Ascending aorta (tissue), 2 donors: ENCODE measurements at regions not wholly inside any gene's neighbourhood (a gene's known extent, or its start where the extent isn't known, plus 50 kb on each side); places are given as distances from the start of the nearest gene placed in this dataset.

Source experiments
- DNase-seq, 2 donors: peaks; one replicate each; pipeline ENCODE4 v3.0.0-alpha.2; 2019; ENCODE audit warnings: low spot score in 2 of 2
- H3K27ac ChIP-seq, 2 donors: fragments of 200-600 bp; sonication (generic); one replicate each; pipeline ENCODE4 v1.5.1; 2016 to 2017; ENCODE audit warnings: mild to moderate bottlenecking in 1 of 2
- H3K27me3 ChIP-seq: fragments of 200-600 bp; sonication (generic); one replicate; pipeline ENCODE4 v1.5.1; 2017
- H3K36me3 ChIP-seq, 2 donors: fragments of 200-600 bp; sonication (generic); one replicate each; pipeline ENCODE4 v1.5.1; 2016
- H3K4me1 ChIP-seq, 2 donors: fragments of 200-600 bp; sonication (generic); one replicate each; pipeline ENCODE4 v1.5.1; 2016 to 2017; ENCODE audit warnings: mild to moderate bottlenecking in 1 of 2
- H3K4me3 ChIP-seq, 2 donors: fragments of 200-600 bp; sonication (generic); one replicate each; pipeline ENCODE4 v1.5.1; 2016 to 2017; ENCODE audit warnings: mild to moderate bottlenecking in 1 of 2
- H3K9me3 ChIP-seq, 2 donors: fragments of 200-600 bp; sonication (generic); one replicate each; pipeline ENCODE4 v1.5.1; 2016
- CTCF ChIP-seq, 3 experiments: fragments of 200-600 bp in 2 of 3; fragments of 450-650 bp in 1 of 3; sonication (generic) in 2 of 3; IDR thresholded peaks; one replicate each; pipeline ENCODE4 v1.5.1; 2016 to 2019; ENCODE audit warnings: antibody characterized with exemption in 3 of 3, mild to moderate bottlenecking in 1 of 3, moderate library complexity in 1 of 3
- intact Hi-C: fragments of 100-400 bp; cut with DNase I; formaldehyde crosslinking; loops from one replicate; pipeline ENCODE4 v1.15.1; 2023

- Histone ChIP-seq H3K27ac (no peak overlapping the region), H3K36me3 (no peaks in the 10 kb centered on the region), H3K9me3 (no peaks in the 10 kb centered on the region), H3K27me3 (no peaks in the 10 kb centered on the region), H3K4me1 (no peaks in the 10 kb centered on the region), H3K4me3 (no peak overlapping the region)
- intact Hi-C loops: no loop called here
- no peak for DNase-seq
- TF ChIP-seq CTCF (IDR thresholded peaks at IDR 0.05): no peak
These were observed 65.1 kb upstream of the FGF3 start for GRCh38 chr11:69884286-69884685.

- Histone ChIP-seq H3K4me1 (no peaks in the 10 kb centered on the region), H3K36me3 (no peaks in the 10 kb centered on the region), H3K9me3 (no peaks in the 10 kb centered on the region), H3K27me3 (no peaks in the 10 kb centered on the region), H3K4me3 (no peak overlapping the region), H3K27ac (no peak overlapping the region)
- no peak for DNase-seq
- intact Hi-C loops: loop anchor here (5.0 kb wide), 1 partner anchor 197 kb away; no protein-coding TSS in a partner anchor
- no peak for TF ChIP-seq CTCF (IDR thresholded peaks at IDR 0.05)
These were observed 65.5 kb upstream of the FGF3 start for GRCh38 chr11:69884751-69885150.

GRCh38 chr11:69887330-69887729 lies 68.1 kb upstream of the FGF3 start:
- Histone ChIP-seq H3K27me3 (no peaks in the 10 kb centered on the region), H3K9me3 (no peaks in the 10 kb centered on the region), H3K27ac (no peak overlapping the region), H3K4me1 (no peaks in the 10 kb centered on the region), H3K4me3 (no peak overlapping the region), H3K36me3 (no peaks in the 10 kb centered on the region)
- intact Hi-C loops: loop anchor here (5.0 kb wide), 1 partner anchor 200 kb away; no protein-coding TSS in a partner anchor
- DNase-seq: no peak
- TF ChIP-seq CTCF (IDR thresholded peaks at IDR 0.05): no peak

GRCh38 chr11:69887841-69888427 lies 68.7 kb upstream of the FGF3 start:
- no peak overlapping the region for H3K4me3 ChIP-seq
- intact Hi-C loops: loop anchor here (5.0 kb wide), 1 partner anchor 201 kb away; no protein-coding TSS in a partner anchor
- no peaks in the 10 kb centered on the region for H3K27me3 ChIP-seq
- DNase-seq: no peak
- no peaks in the 10 kb centered on the region for H3K4me1 ChIP-seq
- no peak overlapping the region for H3K27ac ChIP-seq
- no peaks in the 10 kb centered on the region for H3K36me3 ChIP-seq
- no peaks in the 10 kb centered on the region for H3K9me3 ChIP-seq
- TF ChIP-seq CTCF (IDR thresholded peaks at IDR 0.05): no peak

GRCh38 chr11:69888483-69889181 lies 69.4 kb upstream of the FGF3 start:
- no peak for DNase-seq
- H3K27ac ChIP-seq: no peak overlapping the region
- H3K27me3 ChIP-seq: no peaks in the 10 kb centered on the region
- no peak overlapping the region for H3K4me3 ChIP-seq
- H3K36me3 ChIP-seq: no peaks in the 10 kb centered on the region
- peak; percentile 60 to 91 (median 67) for TF ChIP-seq CTCF (IDR thresholded peaks at IDR 0.05)
- no peaks in the 10 kb centered on the region for H3K4me1 ChIP-seq
- H3K9me3 ChIP-seq: no peaks in the 10 kb centered on the region
- intact Hi-C loops: loop anchor here (5.0 kb wide), 1 partner anchor 201 kb away; no protein-coding TSS in a partner anchor
